A549 (cell line): ENCODE measurements at regions not wholly inside any gene's neighbourhood (a gene's known extent, or its start where the extent isn't known, plus 50 kb on each side); places are given as distances from the start of the nearest gene placed in this dataset.

Experiments used
- ATAC-seq, 2 experiments: fragments of 200-7000 bp in 1 of 2; fragments of >200 bp in 1 of 2; cut with Nextera tagmentation in 1 of 2; cut with Tn5 transposase in 1 of 2; 3 replicates each; pipeline versions ENCODE4 v1.8.0 to v1.9.1; 2018 to 2020; ENCODE audit warnings: mild to moderate bottlenecking in 1 of 2, moderate library complexity in 1 of 2
- CTCF ChIA-PET: fragments of 300-600 bp; sonication (Branson Sonifier 250); formaldehyde crosslinking; extraction: SDS; loops from one replicate; lab custom pipeline; 2021; ENCODE audit warnings: antibody characterized with exemption, inconsistent platforms; lab: Yijun Ruan, JAX
- POLR2A ChIA-PET: fragments of 350-600 bp; formaldehyde crosslinking; extraction: SDS; loops from one replicate; lab custom pipeline; 2021; ENCODE audit warnings: antibody characterized with exemption, inconsistent platforms; lab: Yijun Ruan, JAX
- DNase-seq, 2 experiments: peaks; one replicate each; pipeline versions ENCODE4 v3.0.0 to v3.0.0-alpha.2; 2011 to 2016; ENCODE audit warnings: low read depth in 1 of 2, low spot score in 1 of 2
- FAIRE-seq: peaks from 2 replicates; lab custom pipeline; 2011; peaks lifted over from hg19 to GRCh38; lab: Jason Lieb, UNC
- H3K27ac ChIP-seq, 2 experiments: fragments of >200 bp; sonication (Bioruptor Twin); formaldehyde crosslinking; 3 replicates each; pipeline ENCODE4 v1.5.1; 2016 to 2017
- H3K4me1 ChIP-seq: fragments of >200 bp; sonication (Bioruptor Twin); formaldehyde crosslinking; 3 replicates; pipeline ENCODE4 v1.6.1; 2016
- H3K4me2 ChIP-seq: fragments of >200 bp; sonication (Bioruptor Twin); formaldehyde crosslinking; 3 replicates; pipeline ENCODE4 v1.6.1; 2016
- H3K4me3 ChIP-seq: fragments of >200 bp; sonication (Bioruptor Twin); formaldehyde crosslinking; 3 replicates; pipeline ENCODE4 v1.5.1; 2016
- H3K9me3 ChIP-seq: fragments of >200 bp; sonication (Bioruptor Twin); formaldehyde crosslinking; 3 replicates; pipeline ENCODE4 v1.6.1; 2016
- BHLHE40 ChIP-seq: IDR thresholded peaks from 2 replicates; pipeline ENCODE4 v1.6.1; 2012; ENCODE audit warnings: low read depth, low read length, inconsistent platforms
- CEBPB ChIP-seq, 2 experiments: fragments of >200 bp in 1 of 2; sonication (Bioruptor Twin) in 1 of 2; formaldehyde crosslinking in 1 of 2; IDR thresholded peaks; 2 replicates each; pipeline ENCODE4 v1.6.1; 2012 to 2016
- CHD2 ChIP-seq: fragments of 150-350 bp; IDR thresholded peaks from 2 replicates; pipeline ENCODE4 v1.6.1; 2014; ENCODE audit warnings: low read length; ENCODE audit not compliant: partially characterized antibody
- CHD4 ChIP-seq: fragments of 200-600 bp; sonication (generic); IDR thresholded peaks from 2 replicates; pipeline ENCODE4 v1.6.1; 2016; ENCODE audit warnings: antibody characterized with exemption, mild to moderate bottlenecking, borderline replicate concordance
- FOSB ChIP-seq: fragments of 250-450 bp; sonication (Bioruptor Pico); IDR thresholded peaks from 2 replicates; pipeline ENCODE4 v1.5.0; 2020; ENCODE audit warnings: mild to moderate bottlenecking, moderate library complexity
- FOXS1 ChIP-seq: fragments of 250-450 bp; sonication (Bioruptor Pico); IDR thresholded peaks from 2 replicates; pipeline ENCODE4 v1.5.0; 2020; ENCODE audit warnings: mild to moderate bottlenecking, moderate library complexity
- GATA3 ChIP-seq: IDR thresholded peaks from 2 replicates; pipeline ENCODE4 v1.6.1; 2012; ENCODE audit warnings: borderline replicate concordance
- HEYL ChIP-seq: fragments of 250-450 bp; sonication (Bioruptor Pico); IDR thresholded peaks from 2 replicates; pipeline ENCODE4 v1.8.0; 2021; ENCODE audit warnings: mild to moderate bottlenecking, moderate library complexity
- HOXA7 ChIP-seq: fragments of 250-450 bp; sonication (Bioruptor Pico); IDR thresholded peaks from 2 replicates; pipeline ENCODE4 v1.5.0; 2020; ENCODE audit warnings: mild to moderate bottlenecking, moderate library complexity
- HOXB13 ChIP-seq: fragments of 250-450 bp; sonication (Bioruptor Pico); IDR thresholded peaks from 2 replicates; pipeline ENCODE4 v1.5.0; 2020; ENCODE audit warnings: low read depth, mild to moderate bottlenecking, moderate library complexity
- HOXB5 ChIP-seq: fragments of 250-450 bp; sonication (Bioruptor Pico); IDR thresholded peaks from 2 replicates; pipeline ENCODE4 v1.5.0; 2020; ENCODE audit warnings: mild to moderate bottlenecking, moderate library complexity
- JUNB ChIP-seq: fragments of >200 bp; sonication (Bioruptor Twin); formaldehyde crosslinking; IDR thresholded peaks from 2 replicates; pipeline ENCODE4 v1.6.1; 2016
- MAZ ChIP-seq: fragments of 150-350 bp; IDR thresholded peaks from 2 replicates; pipeline ENCODE4 v1.6.1; 2014; ENCODE audit warnings: antibody characterized with exemption, low read depth, low read length, borderline replicate concordance
- MYC ChIP-seq: IDR thresholded peaks from 2 replicates; pipeline ENCODE4 v1.6.1; 2012; ENCODE audit warnings: mild to moderate bottlenecking, inconsistent platforms, low read length, improper control_type of control experiment, borderline replicate concordance
- POLR2AphosphoS2 ChIP-seq: conservative IDR thresholded peaks from 2 replicates; pipeline ENCODE4 v1.6.1; 2012; ENCODE audit warnings: low read length, improper control_type of control experiment, inconsistent platforms
- RAD21 ChIP-seq, 2 experiments: fragments of >200 bp in 1 of 2; sonication (Bioruptor Twin) in 1 of 2; formaldehyde crosslinking in 1 of 2; IDR thresholded peaks in 1 of 2; conservative IDR thresholded peaks in 1 of 2; 2 replicates in 1 of 2; 3 replicates in 1 of 2; pipeline ENCODE4 v1.6.1; 2012 to 2018; ENCODE audit warnings: inconsistent platforms in 1 of 2
- RCOR1 ChIP-seq: fragments of 150-350 bp; IDR thresholded peaks from 2 replicates; pipeline ENCODE4 v1.6.1; 2014; ENCODE audit warnings: antibody characterized with exemption, low read length, low read depth
- RFX5 ChIP-seq: fragments of 450-650 bp; IDR thresholded peaks from 2 replicates; pipeline ENCODE4 v1.7.1; 2014; ENCODE audit warnings: antibody characterized with exemption, mild to moderate bottlenecking, moderate library complexity
- RNF2 ChIP-seq: fragments of 200-600 bp; sonication (generic); IDR thresholded peaks from 2 replicates; pipeline ENCODE4 v1.6.1; 2016; ENCODE audit warnings: low read depth, mild to moderate bottlenecking, antibody characterized with exemption, moderate library complexity, borderline replicate concordance
- SMC3 ChIP-seq: fragments of >200 bp; sonication (Bioruptor Twin); formaldehyde crosslinking; IDR thresholded peaks from 3 replicates; pipeline ENCODE4 v1.6.1; 2018; ENCODE audit warnings: inconsistent platforms
- SREBF2 ChIP-seq: fragments of 450-650 bp; IDR thresholded peaks from 2 replicates; pipeline ENCODE4 v1.6.1; 2014; ENCODE audit warnings: mild to moderate bottlenecking, moderate library complexity
- WGBS: methylation state at CpG from one replicate; pipeline ENCODE4 v1.1.6; 2017; ENCODE audit errors: missing lambda C conversion rate; 5-methylcytosine and 5-hydroxymethylcytosine counted together
- TF ChIP-seq, protein P1 (sequence below): fragments of 150-350 bp; IDR thresholded peaks from 2 replicates; pipeline ENCODE4 v1.6.1; 2014; ENCODE audit warnings: low read depth, mild to moderate bottlenecking, low read length
- TF ChIP-seq, protein P2 (sequence below): fragments of >200 bp; sonication (Bioruptor Twin); formaldehyde crosslinking; IDR thresholded peaks from 3 replicates; pipeline ENCODE4 v1.6.1; 2016

DNA sequence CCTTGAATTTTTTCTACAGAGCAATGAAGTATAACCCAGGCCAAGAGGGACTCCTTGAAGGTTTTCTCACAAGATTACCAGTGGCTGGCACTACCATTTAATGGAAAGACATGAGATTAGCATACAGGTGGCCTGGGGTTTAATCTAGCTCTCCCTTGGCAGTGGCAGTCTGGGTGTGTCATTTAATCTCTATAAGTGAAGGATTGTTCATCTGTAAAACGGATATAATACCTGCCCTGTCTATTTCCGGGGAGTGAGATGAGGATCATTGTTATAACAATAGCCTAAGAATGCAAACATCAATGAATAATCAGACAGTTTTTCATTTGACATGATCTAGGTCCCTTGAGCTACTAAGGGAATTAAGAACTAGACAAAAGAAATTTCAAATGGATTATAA lies 168.7 kb upstream of the CPNE8 start:
- no peak for ATAC-seq
- H3K4me2 ChIP-seq = no peak overlapping the region
- POLR2A ChIA-PET = no interaction called here
- CTCF ChIA-PET = interaction anchor here (1.4 kb wide), 1 partner anchor 29 kb away, joined by 6 read pairs; no protein-coding TSS in a partner anchor
- no peak overlapping the region for H3K4me3 ChIP-seq
- no peak overlapping the region for H3K27ac ChIP-seq
- no peaks in the 10 kb centered on the region for H3K9me3 ChIP-seq
- H3K4me1 ChIP-seq = no peaks in the 10 kb centered on the region
- DNase-seq = no peak
- 0% methylated on average over 2 of the region's 2 CpGs for WGBS
- TF ChIP-seq HOXA7 (CRISPR knock-in tag) = no peak
- TF ChIP-seq CHD4 = no peak
- TF ChIP-seq BHLHE40 = no peak
- no peak for TF ChIP-seq RCOR1
- TF ChIP-seq HOXB13 (CRISPR knock-in tag) = no peak
- no peak for TF ChIP-seq HEYL (CRISPR knock-in tag)
- TF ChIP-seq FOSB = no peak
- no peak for TF ChIP-seq CEBPB (IDR thresholded peaks at IDR 0.05)
- FAIRE-seq = no peak

DNA sequence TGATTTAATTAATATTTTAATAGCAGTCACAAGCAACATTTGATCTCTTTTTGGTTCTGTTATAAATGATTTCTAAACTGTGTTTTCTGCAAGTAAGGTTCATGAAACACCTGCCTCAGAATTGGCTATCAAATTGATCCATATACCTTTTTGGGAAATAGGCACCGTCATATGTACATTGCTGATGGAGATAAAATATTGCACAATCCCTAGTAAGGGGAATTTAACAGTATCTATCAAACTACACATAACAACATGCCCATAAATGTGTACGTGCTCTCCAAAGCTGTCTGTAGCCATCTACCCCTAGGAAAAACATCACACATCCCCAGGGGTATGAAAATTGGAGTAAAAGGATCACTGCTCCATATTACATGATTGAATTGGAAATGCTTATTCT lies 167.3 kb upstream of the CPNE8 start:
- no peak for TF ChIP-seq RNF2
- TF ChIP-seq MAZ = no peak
- no peak for TF ChIP-seq SMC3
- no peak for TF ChIP-seq SREBF2
- TF ChIP-seq MYC = no peak
- POLR2A ChIA-PET = no interaction called here
- Histone ChIP-seq H3K9me3 (no peaks in the 10 kb centered on the region), H3K4me3 (no peak overlapping the region), H3K4me1 (no peaks in the 10 kb centered on the region), H3K27ac (no peak overlapping the region), H3K4me2 (no peak overlapping the region)
- ATAC-seq (no peak), FAIRE-seq (no peak), DNase-seq (no peak)
- WGBS = 13% methylated on average over 2 of the region's 2 CpGs
- CTCF ChIA-PET = interaction anchor here (0.7 kb wide), 2 partner anchors 167 to 422 kb away, joined by 3 to 4 read pairs; no protein-coding TSS in a partner anchor

DNA sequence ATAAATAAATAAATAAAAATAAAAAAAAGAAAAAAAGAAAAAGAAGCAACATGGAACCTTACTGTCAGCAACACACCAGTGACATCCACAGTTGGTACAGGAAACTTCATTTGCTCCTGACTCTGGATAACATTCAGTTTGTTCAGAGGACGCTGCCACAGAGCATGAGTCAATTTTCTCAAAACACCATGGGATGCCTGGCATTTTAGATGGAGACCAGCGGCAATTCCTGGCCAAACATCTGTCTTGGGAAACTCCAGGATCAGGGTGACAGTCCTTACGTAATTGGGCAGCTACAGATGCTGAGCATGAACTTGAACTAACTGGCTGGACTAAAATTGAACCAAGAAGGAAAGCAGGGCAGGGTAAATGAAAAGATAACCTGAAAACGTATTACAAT lies 166.2 kb upstream of the CPNE8 start:
- ChIA-PET CTCF (no interaction called here), POLR2A (no interaction called here)
- ATAC-seq (no peak), DNase-seq (no peak), FAIRE-seq (no peak)
- Histone ChIP-seq H3K4me2 (no peak overlapping the region), H3K4me1 (no peaks in the 10 kb centered on the region), H3K9me3 (no peaks in the 10 kb centered on the region), H3K27ac (no peak overlapping the region), H3K4me3 (no peak overlapping the region)
- WGBS = 4% methylated on average over 4 of the region's 4 CpGs
- no peak for TF ChIP-seq FOXS1 (CRISPR knock-in tag)
- no peak for TF ChIP-seq CHD2
- TF ChIP-seq RAD21 (conservative IDR thresholded peaks at IDR 0.05 in 1 of 2, IDR thresholded peaks at IDR 0.05 in 1 of 2) = no peak
- no peak for TF ChIP-seq SMC3
- no peak for TF ChIP-seq JUNB
- no peak for TF ChIP-seq POLR2AphosphoS2

DNA sequence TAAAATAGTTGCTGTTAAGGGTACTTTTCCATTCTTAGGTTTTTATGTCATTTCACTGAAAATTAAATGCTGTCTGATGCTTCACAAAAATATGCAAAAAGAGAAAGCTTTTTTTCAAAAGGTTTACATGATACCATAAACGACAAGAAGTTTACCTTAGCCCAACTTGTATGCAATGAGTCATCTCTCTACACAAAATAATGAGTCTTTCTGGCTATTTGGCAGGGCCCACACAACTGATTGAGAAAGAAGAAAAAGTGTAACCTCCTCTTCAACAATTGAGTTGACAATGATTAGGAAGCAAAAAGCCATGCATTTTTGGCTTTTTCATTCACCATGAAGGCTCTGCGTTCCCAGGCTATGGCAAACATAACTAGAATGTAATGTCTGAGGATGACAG lies 165.4 kb upstream of the CPNE8 start:
- Histone ChIP-seq H3K4me3 (no peak overlapping the region), H3K4me1 (no peaks in the 10 kb centered on the region), H3K9me3 (no peaks in the 10 kb centered on the region), H3K4me2 (no peak overlapping the region), H3K27ac (no peak overlapping the region)
- DNase-seq = no peak
- ChIA-PET POLR2A (no interaction called here), CTCF (no interaction called here)
- TF ChIP-seq CHD4 = no peak
- TF ChIP-seq HOXB5 = no peak
- TF ChIP-seq CHD2 = no peak
- no peak for TF ChIP-seq MAZ
- TF ChIP-seq, all 56 proteins: peak for 0
- FAIRE-seq = no peak
- no peak for ATAC-seq
- 2% methylated on average over 2 of the region's 2 CpGs for WGBS

DNA sequence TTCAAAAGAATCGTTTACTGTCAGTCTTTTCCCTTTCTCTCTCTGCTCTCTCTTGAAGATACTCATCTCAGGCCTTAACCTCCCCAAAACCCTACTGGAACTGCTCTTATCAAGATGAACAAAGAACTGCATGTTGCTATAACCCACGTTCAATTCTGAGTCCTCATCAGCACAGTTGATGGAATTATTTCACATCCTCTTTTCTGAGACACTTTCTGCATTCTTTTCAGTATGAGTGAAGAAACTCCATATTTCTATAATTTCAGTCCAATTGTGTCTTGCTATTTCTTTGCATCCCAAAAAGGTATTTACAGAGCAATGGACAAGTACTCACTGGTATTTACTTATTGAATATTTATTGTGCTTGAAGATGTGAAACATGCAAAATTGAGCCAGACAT lies 160.1 kb upstream of the CPNE8 start:
- POLR2A ChIA-PET = no interaction called here

More for the DNA sequence above, 160.1 kb upstream of the CPNE8 start:
- no peak for TF ChIP-seq GATA3
- TF ChIP-seq FOSB = no peak
- TF ChIP-seq, protein P1, sequence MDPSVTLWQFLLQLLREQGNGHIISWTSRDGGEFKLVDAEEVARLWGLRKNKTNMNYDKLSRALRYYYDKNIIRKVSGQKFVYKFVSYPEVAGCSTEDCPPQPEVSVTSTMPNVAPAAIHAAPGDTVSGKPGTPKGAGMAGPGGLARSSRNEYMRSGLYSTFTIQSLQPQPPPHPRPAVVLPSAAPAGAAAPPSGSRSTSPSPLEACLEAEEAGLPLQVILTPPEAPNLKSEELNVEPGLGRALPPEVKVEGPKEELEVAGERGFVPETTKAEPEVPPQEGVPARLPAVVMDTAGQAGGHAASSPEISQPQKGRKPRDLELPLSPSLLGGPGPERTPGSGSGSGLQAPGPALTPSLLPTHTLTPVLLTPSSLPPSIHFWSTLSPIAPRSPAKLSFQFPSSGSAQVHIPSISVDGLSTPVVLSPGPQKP = no peak
- TF ChIP-seq RFX5 = no peak
- TF ChIP-seq, protein P2, sequence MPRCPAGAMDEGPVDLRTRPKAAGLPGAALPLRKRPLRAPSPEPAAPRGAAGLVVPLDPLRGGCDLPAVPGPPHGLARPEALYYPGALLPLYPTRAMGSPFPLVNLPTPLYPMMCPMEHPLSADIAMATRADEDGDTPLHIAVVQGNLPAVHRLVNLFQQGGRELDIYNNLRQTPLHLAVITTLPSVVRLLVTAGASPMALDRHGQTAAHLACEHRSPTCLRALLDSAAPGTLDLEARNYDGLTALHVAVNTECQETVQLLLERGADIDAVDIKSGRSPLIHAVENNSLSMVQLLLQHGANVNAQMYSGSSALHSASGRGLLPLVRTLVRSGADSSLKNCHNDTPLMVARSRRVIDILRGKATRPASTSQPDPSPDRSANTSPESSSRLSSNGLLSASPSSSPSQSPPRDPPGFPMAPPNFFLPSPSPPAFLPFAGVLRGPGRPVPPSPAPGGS = no peak
- Histone ChIP-seq H3K27ac (no peak overlapping the region), H3K4me3 (no peak overlapping the region), H3K9me3 (no peaks in the 10 kb centered on the region), H3K4me1 (no peaks in the 10 kb centered on the region), H3K4me2 (no peak overlapping the region)
- ATAC-seq (no peak), DNase-seq (no peak), FAIRE-seq (no peak)
- CTCF ChIA-PET = no interaction called here
- WGBS = 5% methylated on average over 2 of the region's 2 CpGs
